Prostate gland (tissue), 2 donors: ENCODE measurements at regions not wholly inside any gene's neighbourhood (a gene's known extent, or its start where the extent isn't known, plus 50 kb on each side); places are given as distances from the start of the nearest gene placed in this dataset.

Experiments used
- POLR2A ChIP-seq: fragments of 450-650 bp; IDR thresholded peaks from one replicate; pipeline ENCODE4 v1.6.1; 2016; ENCODE audit warnings: antibody characterized with exemption, mild to moderate bottlenecking
- TF ChIP-seq, protein P1 (sequence below), 4 experiments: fragments of 200-600 bp in 2 of 4; fragments of 450-650 bp in 2 of 4; sonication (generic) in 2 of 4; IDR thresholded peaks; 1 replicate in 3 of 4; 2 replicates in 1 of 4; pipeline ENCODE4 v1.5.1; 2016 to 2019; ENCODE audit warnings: antibody characterized with exemption in 4 of 4, mild to moderate bottlenecking in 2 of 4, moderate library complexity in 2 of 4

DNA sequence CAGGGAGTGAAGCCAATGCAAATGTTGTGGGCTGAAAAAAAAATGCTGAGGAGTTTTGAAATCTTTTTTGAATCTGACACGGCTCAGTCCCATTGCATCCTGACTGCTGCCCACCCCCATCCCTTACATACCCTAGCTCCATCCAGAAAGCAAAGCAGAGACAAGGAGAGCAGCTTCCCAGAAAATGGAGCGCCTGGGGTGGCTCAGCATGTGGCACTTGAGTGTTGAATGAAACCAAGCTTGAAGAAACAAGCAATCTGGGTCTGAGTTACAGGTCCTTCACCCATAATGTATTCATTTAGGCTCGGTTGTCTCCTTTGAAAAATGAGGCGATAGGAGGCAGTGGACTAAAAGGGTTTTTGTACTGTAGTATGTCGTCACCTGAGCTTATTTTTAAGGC, 244.2 kb upstream of the ACVR2A start:
- TF ChIP-seq, protein P1, sequence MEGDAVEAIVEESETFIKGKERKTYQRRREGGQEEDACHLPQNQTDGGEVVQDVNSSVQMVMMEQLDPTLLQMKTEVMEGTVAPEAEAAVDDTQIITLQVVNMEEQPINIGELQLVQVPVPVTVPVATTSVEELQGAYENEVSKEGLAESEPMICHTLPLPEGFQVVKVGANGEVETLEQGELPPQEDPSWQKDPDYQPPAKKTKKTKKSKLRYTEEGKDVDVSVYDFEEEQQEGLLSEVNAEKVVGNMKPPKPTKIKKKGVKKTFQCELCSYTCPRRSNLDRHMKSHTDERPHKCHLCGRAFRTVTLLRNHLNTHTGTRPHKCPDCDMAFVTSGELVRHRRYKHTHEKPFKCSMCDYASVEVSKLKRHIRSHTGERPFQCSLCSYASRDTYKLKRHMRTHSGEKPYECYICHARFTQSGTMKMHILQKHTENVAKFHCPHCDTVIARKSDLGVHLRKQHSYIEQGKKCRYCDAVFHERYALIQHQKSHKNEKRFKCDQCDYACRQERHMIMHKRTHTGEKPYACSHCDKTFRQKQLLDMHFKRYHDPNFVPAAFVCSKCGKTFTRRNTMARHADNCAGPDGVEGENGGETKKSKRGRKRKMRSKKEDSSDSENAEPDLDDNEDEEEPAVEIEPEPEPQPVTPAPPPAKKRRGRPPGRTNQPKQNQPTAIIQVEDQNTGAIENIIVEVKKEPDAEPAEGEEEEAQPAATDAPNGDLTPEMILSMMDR (IDR thresholded peaks at IDR 0.05) = no peak
- no peak for TF ChIP-seq POLR2A
